Ectodermal cell (in vitro differentiated cells): ENCODE measurements at regions not wholly inside any gene's neighbourhood (a gene's known extent, or its start where the extent isn't known, plus 50 kb on each side); places are given as distances from the start of the nearest gene placed in this dataset.
"Not testable (repeated sequence)": the region's sequence is repeated elsewhere in the genome, so short reads cannot be mapped to it uniquely, and the experiment has no call there.

Experiments used
- H3K27ac ChIP-seq: 2 replicates; pipeline ENCODE4 v1.7.0; 2013; ENCODE audit warnings: mild to moderate bottlenecking, low read depth, low read length; ENCODE audit not compliant: insufficient read depth, poor library complexity, severe bottlenecking
- H3K27me3 ChIP-seq: 2 replicates; pipeline ENCODE4 v1.7.0; 2013; ENCODE audit warnings: mild to moderate bottlenecking, low read length; ENCODE audit not compliant: insufficient read depth, control insufficient read depth, poor library complexity, severe bottlenecking
- H3K36me3 ChIP-seq: one replicate; pipeline ENCODE4 v1.7.0; 2013; ENCODE audit warnings: low read length; ENCODE audit not compliant: control insufficient read depth, insufficient read depth
- H3K4me1 ChIP-seq: one replicate; pipeline ENCODE4 v1.7.0; 2013; ENCODE audit warnings: low read length; ENCODE audit not compliant: control insufficient read depth, insufficient read depth
- H3K4me3 ChIP-seq: 2 replicates; pipeline ENCODE4 v1.7.0; 2013; ENCODE audit warnings: low read depth, low read length, control low read depth; ENCODE audit not compliant: insufficient read depth
- H3K9me3 ChIP-seq: 2 replicates; pipeline ENCODE4 v1.7.0; 2013; ENCODE audit warnings: mild to moderate bottlenecking, low read length, moderate library complexity; ENCODE audit not compliant: control insufficient read depth
- whole genome bisulfite sequencing, 2 experiments: methylation state at CpG; one replicate each; pipeline ENCODE4 v1.1.7; 2013; ENCODE audit warnings: missing lambda C conversion rate in 2 of 2; 5-methylcytosine and 5-hydroxymethylcytosine counted together

DNA sequence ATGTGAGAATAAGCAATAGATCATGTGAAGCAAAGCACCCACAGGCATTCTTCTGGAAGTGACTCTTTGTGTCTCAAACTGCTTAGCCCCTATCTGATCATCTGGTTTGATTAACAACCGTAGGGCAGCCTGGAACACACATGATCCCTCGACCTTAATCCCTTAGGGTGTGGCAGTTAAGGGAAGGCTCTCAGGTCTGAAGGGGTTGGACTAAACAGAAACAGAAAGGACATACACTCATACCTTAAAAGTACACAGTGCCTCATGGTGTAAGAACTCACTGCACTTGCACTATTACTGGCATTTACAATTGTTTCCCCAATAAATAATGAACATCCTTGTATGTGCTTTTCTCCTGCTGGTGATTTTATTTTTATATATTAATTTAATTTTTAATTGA is 640.9 kb downstream of the CCSER2 start:
- not testable (repeated sequence) for H3K27ac ChIP-seq, H3K4me1 ChIP-seq, H3K36me3 ChIP-seq, H3K9me3 ChIP-seq, H3K4me3 ChIP-seq, H3K27me3 ChIP-seq
- WGBS, 2 experiments: 94 to 100% methylated on average over 2 of the region's 2 CpGs

DNA sequence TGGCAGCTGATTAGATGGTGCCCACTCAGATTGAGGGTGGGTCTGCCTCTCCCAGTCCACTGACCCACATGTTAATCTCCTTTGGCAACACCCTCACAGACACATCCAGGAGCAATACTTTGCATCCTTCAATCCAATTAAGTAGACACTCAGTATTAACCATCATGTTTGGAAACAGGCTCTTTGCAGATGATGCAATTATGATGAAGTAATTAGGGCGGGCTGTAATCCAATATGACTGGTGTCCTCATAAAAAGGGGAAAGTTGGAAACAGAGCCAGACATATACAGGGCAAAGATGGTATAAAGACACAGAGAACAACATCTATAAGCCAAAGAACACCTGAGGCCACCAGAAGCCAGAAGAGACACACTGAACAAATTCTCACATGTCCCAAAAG is 658.6 kb downstream of the CCSER2 start:
- H3K9me3 ChIP-seq: no peaks in the 10 kb centered on the region
- H3K4me1 ChIP-seq: no peaks in the 10 kb centered on the region
- no peaks in the 10 kb centered on the region for H3K36me3 ChIP-seq
- H3K27me3 ChIP-seq: no peaks in the 10 kb centered on the region
- 83 to 100% methylated on average over 1 of the region's 1 CpG for WGBS, 2 experiments
- no peak overlapping the region for H3K27ac ChIP-seq
- H3K4me3 ChIP-seq: no peak overlapping the region

DNA sequence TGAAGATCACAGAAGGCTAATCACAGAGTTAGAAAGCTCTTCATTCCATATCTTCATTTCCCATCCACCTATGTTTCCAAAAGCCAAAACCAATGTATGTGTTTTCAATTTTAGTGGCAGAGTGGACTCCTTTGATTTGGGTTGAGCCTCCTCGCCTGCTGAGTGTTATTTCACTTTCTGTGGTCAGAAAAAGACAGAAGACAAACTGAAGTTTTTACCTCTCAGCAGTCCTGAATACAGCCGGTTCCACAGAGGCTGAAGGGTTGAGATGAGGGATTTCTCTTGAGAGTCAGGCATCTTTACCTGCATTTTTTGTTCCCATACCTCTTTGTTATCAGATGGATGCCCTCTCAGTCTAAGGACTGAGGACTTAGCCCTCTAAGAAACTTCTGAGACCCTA is 659.6 kb downstream of the CCSER2 start:
- H3K9me3 ChIP-seq: no peaks in the 10 kb centered on the region
- H3K27ac ChIP-seq: no peak overlapping the region
- H3K4me3 ChIP-seq: no peak overlapping the region
- no peaks in the 10 kb centered on the region for H3K27me3 ChIP-seq
- H3K4me1 ChIP-seq: no peaks in the 10 kb centered on the region
- WGBS, 2 experiments: 92 to 94% methylated on average over 2 of the region's 2 CpGs
- H3K36me3 ChIP-seq: no peaks in the 10 kb centered on the region

DNA sequence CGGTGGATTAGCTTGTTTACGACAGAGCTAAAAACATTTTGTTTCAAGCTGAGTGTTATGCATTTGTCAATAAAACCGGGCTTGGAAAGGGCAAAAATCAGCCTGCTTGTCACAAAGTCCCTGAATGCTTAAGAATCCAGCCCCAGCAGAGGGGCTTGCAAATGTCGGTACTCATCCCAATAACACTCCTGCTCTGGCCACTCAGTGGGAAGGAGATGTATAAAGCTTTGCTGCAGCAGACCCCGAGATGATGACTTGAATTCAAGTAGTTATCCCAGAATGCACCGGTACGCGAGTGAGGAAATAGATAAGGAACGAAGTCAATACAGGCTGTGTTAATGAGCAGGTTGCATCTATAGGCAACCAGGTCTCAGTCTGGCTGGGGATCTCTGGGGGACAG is 662.3 kb downstream of the CCSER2 start:
- H3K4me3 ChIP-seq: no peak overlapping the region
- WGBS, 2 experiments: 73 to 76% methylated on average over 9 of the region's 9 CpGs
- H3K36me3 ChIP-seq: no peaks in the 10 kb centered on the region
- H3K4me1 ChIP-seq: no peaks in the 10 kb centered on the region
- no peak overlapping the region for H3K27ac ChIP-seq
- H3K27me3 ChIP-seq: no peaks in the 10 kb centered on the region
- H3K9me3 ChIP-seq: no peaks in the 10 kb centered on the region

DNA sequence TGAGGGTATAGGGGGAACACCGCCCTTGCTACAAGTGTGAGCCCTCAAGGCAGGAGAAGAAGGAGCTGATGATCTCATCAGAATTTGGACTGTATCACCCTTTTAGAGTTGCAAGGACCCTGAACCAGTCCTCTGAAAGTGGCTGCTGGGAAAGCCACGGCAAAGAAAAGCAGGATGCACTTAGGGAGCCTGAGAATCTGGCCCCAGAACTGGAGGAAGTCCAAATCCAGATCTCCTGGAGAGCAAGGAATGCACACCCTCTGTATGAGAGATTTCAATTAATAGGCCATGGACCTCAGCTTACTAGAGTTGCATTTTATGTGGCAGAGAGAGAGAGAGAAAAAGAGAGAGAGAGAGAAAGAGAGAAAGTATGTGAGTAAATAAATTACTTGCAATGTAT is 662.9 kb downstream of the CCSER2 start:
- no peaks in the 10 kb centered on the region for H3K9me3 ChIP-seq
- 90 to 91% methylated on average over 2 of the region's 2 CpGs for WGBS, 2 experiments
- H3K4me3 ChIP-seq: no peak overlapping the region
- no peaks in the 10 kb centered on the region for H3K4me1 ChIP-seq
- no peak overlapping the region for H3K27ac ChIP-seq
- no peaks in the 10 kb centered on the region for H3K36me3 ChIP-seq
- H3K27me3 ChIP-seq: no peaks in the 10 kb centered on the region

DNA sequence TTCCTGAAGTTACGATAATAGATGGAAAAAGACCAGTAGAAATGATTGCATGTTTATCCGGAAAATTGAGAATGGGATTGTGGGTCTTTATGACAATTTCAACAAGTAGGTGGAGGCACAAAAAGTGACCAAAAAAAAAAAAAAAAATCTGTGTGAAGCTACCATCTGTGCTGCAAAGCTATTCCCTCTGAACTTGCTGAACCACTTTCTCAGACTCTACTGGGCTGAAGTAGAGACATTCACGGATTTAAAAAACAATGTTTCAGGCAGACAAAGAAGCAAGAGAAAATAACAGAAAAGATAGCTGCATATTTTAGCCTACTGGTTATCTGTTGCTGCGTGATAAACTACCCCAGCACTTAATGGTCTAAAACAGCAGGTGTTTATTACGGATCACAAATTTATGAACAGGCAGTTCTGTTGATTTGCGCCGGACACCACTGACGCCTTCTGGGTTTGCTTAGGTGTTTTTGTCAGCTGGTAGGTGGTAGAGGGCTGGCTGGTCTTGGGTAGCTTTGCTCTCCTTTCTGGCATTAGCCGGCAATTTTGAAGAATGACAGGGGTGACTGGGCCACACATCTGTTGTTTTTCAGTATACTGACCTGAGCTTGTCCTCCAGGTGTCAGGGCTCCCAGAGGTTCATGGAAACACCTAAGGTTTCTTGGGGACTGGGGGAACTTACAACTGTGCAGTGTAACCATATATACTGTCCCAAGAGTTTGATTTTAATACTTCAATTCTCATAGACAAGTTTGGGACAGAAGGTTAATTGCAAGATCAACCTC is 665.1 kb downstream of the CCSER2 start:
- no peaks in the 10 kb centered on the region for H3K36me3 ChIP-seq
- WGBS, 2 experiments: 94 to 96% methylated on average over 8 to 9 of the region's 9 CpGs
- no peak overlapping the region for H3K4me3 ChIP-seq

DNA sequence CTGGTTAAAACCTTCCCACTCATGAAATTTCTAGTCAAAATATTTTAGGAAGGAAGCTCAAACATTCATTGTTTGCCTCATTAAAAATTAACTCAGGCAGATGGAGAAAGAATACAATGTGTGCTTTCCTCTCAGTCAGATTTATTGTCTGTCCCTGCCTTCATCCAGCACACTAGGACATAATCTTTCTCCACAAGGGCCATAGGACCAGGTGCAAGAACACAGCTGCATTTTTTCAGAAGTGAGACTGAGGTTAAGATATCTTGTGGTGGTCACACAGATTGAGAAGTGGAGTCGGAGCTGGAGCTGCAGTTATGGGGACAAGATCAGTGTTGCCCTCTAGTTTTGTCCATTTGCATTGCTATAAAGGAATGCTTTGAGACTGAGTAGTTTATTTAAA is 666.3 kb downstream of the CCSER2 start:
- no peak overlapping the region for H3K4me3 ChIP-seq
- no peaks in the 10 kb centered on the region for H3K36me3 ChIP-seq
- no peaks in the 10 kb centered on the region for H3K27me3 ChIP-seq
- no peaks in the 10 kb centered on the region for H3K9me3 ChIP-seq
- H3K4me1 ChIP-seq: no peaks in the 10 kb centered on the region
- no peak overlapping the region for H3K27ac ChIP-seq
- 91 to 93% methylated on average over 1 of the region's 1 CpG for WGBS, 2 experiments

More for the DNA sequence above, 665.1 kb downstream of the CCSER2 start:
- no peaks in the 10 kb centered on the region for H3K9me3 ChIP-seq
- H3K27ac ChIP-seq: no peak overlapping the region
- H3K4me1 ChIP-seq: no peaks in the 10 kb centered on the region
- H3K27me3 ChIP-seq: no peaks in the 10 kb centered on the region

DNA sequence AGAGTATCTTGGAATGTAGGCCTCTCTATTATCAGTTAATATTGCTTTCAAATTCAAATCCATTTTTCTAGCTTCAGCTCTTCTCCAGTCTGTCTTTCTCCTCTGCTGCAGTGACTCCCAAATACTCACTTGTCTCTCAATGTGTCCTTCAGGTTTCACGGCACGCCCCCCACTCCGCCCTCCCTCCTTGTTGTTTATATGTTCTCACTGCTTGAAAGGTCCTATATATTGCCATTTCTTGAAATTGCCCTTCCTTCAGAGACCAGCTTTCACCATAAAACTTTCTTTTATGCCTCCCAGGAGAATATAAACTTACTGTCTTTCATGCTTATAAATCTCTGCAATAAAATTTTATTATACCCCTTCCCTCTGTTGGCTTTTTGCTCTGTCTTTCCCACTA is 668.2 kb downstream of the CCSER2 start:
- Histone ChIP-seq H3K4me1 (no peaks in the 10 kb centered on the region), H3K36me3 (no peaks in the 10 kb centered on the region), H3K9me3 (no peaks in the 10 kb centered on the region), H3K4me3 (no peak overlapping the region), H3K27me3 (no peaks in the 10 kb centered on the region), H3K27ac (no peak overlapping the region)
- WGBS, 2 experiments: 88% methylated on average over 3 of the region's 3 CpGs

DNA sequence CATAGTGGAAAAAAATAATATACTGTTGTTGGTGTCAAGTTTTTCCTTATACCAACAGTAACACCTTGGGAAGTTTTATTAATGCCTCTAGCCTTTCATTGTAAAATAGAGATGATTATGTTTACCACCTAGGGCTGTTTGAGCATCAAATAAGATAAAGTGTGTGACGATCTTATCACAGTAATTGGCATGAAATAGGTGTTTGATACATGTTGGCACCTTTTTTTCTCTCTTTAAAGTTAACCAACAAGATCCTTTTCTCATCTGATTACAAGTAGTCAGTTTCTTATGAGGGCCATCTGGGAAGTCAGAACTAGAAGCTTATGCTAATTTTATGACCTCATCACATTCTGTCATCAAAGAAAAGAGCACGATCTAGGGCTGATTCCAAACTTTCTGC is 669.5 kb downstream of the CCSER2 start:
- H3K9me3 ChIP-seq: no peaks in the 10 kb centered on the region
- no peaks in the 10 kb centered on the region for H3K36me3 ChIP-seq
- H3K27ac ChIP-seq: no peak overlapping the region
- no peak overlapping the region for H3K4me3 ChIP-seq
- H3K4me1 ChIP-seq: no peaks in the 10 kb centered on the region
- WGBS, 2 experiments: 87 to 100% methylated on average over 1 to 2 of the region's 2 CpGs
- no peaks in the 10 kb centered on the region for H3K27me3 ChIP-seq

DNA sequence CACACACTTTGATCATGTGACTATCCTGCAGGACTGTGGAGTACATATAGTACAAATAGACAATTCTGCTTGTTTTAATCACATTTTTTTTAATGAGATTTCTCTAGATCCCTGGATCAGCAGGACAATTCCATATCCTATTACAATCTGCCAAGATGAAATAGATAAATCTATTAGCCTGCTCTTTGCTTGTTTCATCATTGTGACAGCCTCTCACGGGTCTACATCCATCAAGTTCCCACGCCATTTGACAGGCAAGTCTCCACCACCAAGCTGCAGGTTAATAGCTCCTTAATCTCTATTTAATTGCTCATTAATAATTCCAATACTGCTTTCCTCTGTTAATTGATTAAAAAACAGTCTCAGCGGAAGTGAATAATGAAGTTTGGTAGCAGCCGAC is 671.5 kb downstream of the CCSER2 start:
- Histone ChIP-seq H3K36me3 (no peaks in the 10 kb centered on the region), H3K4me3 (no peak overlapping the region), H3K9me3 (no peaks in the 10 kb centered on the region), H3K27ac (no peak overlapping the region), H3K4me1 (no peaks in the 10 kb centered on the region), H3K27me3 (no peaks in the 10 kb centered on the region)
- WGBS, 2 experiments: 93 to 95% methylated on average over 3 to 4 of the region's 4 CpGs

DNA sequence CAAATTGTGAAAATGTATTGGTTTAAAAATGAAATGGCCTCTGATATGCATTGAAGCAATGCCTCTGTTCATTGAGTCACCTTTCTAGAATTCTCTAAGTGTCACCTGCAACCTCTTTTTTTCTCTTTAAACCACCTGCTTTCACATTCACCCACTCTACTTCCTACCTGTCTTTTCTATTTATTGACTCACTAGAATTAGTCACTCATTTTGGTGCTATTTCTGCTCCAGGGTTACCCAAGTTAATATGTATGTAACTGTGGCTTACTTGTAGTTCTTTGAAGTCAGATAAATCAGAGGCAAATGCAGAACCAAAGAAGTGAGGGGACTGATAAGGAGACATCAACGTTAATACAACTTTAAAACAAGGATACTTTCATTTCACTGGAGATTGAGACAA is 674.7 kb downstream of the CCSER2 start:
- Histone ChIP-seq H3K36me3 (no peaks in the 10 kb centered on the region), H3K27ac (no peak overlapping the region), H3K4me3 (no peak overlapping the region), H3K4me1 (no peaks in the 10 kb centered on the region), H3K27me3 (no peaks in the 10 kb centered on the region), H3K9me3 (no peaks in the 10 kb centered on the region)
- WGBS, 2 experiments: 86 to 91% methylated on average over 1 of the region's 1 CpG
